ENCODE measurements at regions not wholly inside any gene's neighbourhood (a gene's known extent, or its start where the extent isn't known, plus 50 kb on each side); places are given as distances from the start of the nearest gene placed in this dataset.

GRCh38 chr6:43896329-43897255 lies 126.6 kb downstream of the VEGFA start:
- ATAC-seq: no peak
- H3K27ac ChIP-seq: no peak overlapping the region

GRCh38 chr6:43895656-43896328 lies 125.8 kb downstream of the VEGFA start:
- H3K27ac ChIP-seq: no peak overlapping the region
- intact Hi-C loops (cut with DNase I): no loop called here
- H3K27me3 ChIP-seq (ENCODE audit: insufficient read depth in 3 of 3, low read length in 2 of 3): no peaks in the 10 kb centered on the region
- DNase-seq: no peak
- no peaks in the 10 kb centered on the region for H3K9me3 ChIP-seq
- H3K36me3 ChIP-seq (ENCODE audit: insufficient read depth in 1 of 2, low read depth in 1 of 2): no peaks in the 10 kb centered on the region
- H3K4me1 ChIP-seq: no peaks in the 10 kb centered on the region
- no peak overlapping the region for H3K4me3 ChIP-seq
- no peak for TF ChIP-seq CTCF (IDR thresholded peaks at IDR 0.05)
- WGBS, 3 donors: 47 to 60% (median 54%) methylated on average over 5 of the region's 5 CpGs
- ATAC-seq: no peak

More at GRCh38 chr6:43896329-43897255, 126.6 kb downstream of the VEGFA start:
- WGBS, 3 donors: 62 to 69% (median 62%) methylated on average over 11 of the region's 11 CpGs
- intact Hi-C loops (cut with DNase I): no loop called here
- no peak for TF ChIP-seq CTCF (IDR thresholded peaks at IDR 0.05)
- Histone ChIP-seq H3K27me3 (ENCODE audit: insufficient read depth in 3 of 3, low read length in 2 of 3) (no peaks in the 10 kb centered on the region), H3K4me1 (no peaks in the 10 kb centered on the region), H3K36me3 (ENCODE audit: insufficient read depth in 1 of 2, low read depth in 1 of 2) (no peaks in the 10 kb centered on the region), H3K4me3 (no peak overlapping the region), H3K9me3 (no peaks in the 10 kb centered on the region)
- peak in 1 of 2 donors; percentile 23 for DNase-seq

GRCh38 chr6:43893073-43893472 lies 123.1 kb downstream of the VEGFA start:
- no peak overlapping the region for H3K27ac ChIP-seq
- H3K4me3 ChIP-seq: no peak overlapping the region
- H3K4me1 ChIP-seq: peaks cover 11% of the 10 kb centered on the region
- H3K36me3 ChIP-seq (ENCODE audit: insufficient read depth in 1 of 2, low read depth in 1 of 2): no peaks in the 10 kb centered on the region
- no peaks in the 10 kb centered on the region for H3K9me3 ChIP-seq
- ATAC-seq: no peak
- peak in 1 of 2 donors; percentile 26 for DNase-seq
- 87 to 92% (median 89%) methylated on average over 8 of the region's 8 CpGs for WGBS, 3 donors
- H3K27me3 ChIP-seq (ENCODE audit: insufficient read depth in 3 of 3, low read length in 2 of 3): no peaks in the 10 kb centered on the region
- no peak for TF ChIP-seq CTCF (IDR thresholded peaks at IDR 0.05)
- intact Hi-C loops (cut with DNase I): no loop called here

GRCh38 chr6:43891072-43891870 lies 121.3 kb downstream of the VEGFA start:
- DNase-seq (peak in 1 of 2 donors; percentile 36), ATAC-seq (no peak)
- intact Hi-C loops (cut with DNase I): no loop called here
- no peak overlapping the region for H3K4me3 ChIP-seq
- 59 to 70% (median 69%) methylated on average over 25 of the region's 25 CpGs for WGBS, 3 donors
- peaks cover 26% of the 10 kb centered on the region for H3K4me1 ChIP-seq
- no peak overlapping the region for H3K27ac ChIP-seq
- no peaks in the 10 kb centered on the region for H3K27me3 ChIP-seq (ENCODE audit: insufficient read depth in 3 of 3, low read length in 2 of 3)
- H3K9me3 ChIP-seq: no peaks in the 10 kb centered on the region
- no peak for TF ChIP-seq CTCF (IDR thresholded peaks at IDR 0.05)
- no peaks in the 10 kb centered on the region for H3K36me3 ChIP-seq (ENCODE audit: insufficient read depth in 1 of 2, low read depth in 1 of 2)
